SJSA1 (cell line): ENCODE measurements at regions not wholly inside any gene's neighbourhood (a gene's known extent, or its start where the extent isn't known, plus 50 kb on each side); places are given as distances from the start of the nearest gene placed in this dataset.
"Not testable (repeated sequence)": the region's sequence is repeated elsewhere in the genome, so short reads cannot be mapped to it uniquely, and the experiment has no call there.

Experiments used
- DNase-seq, 2 experiments: peaks; one replicate each; pipeline ENCODE4 v3.0.0-alpha.2; 2015 to 2020; ENCODE audit warnings: low spot score in 2 of 2, low read depth in 1 of 2
- H3K27ac ChIP-seq: fragments of 250-450 bp; sonication (Bioruptor Pico); 2 replicates; pipeline ENCODE4 v1.5.1; 2020; ENCODE audit warnings: mild to moderate bottlenecking, moderate library complexity
- H3K27me3 ChIP-seq: fragments of 250-450 bp; sonication (Bioruptor Pico); replicated peaks from 2 replicates; pipeline ENCODE4 v1.5.1; 2020; ENCODE audit warnings: mild to moderate bottlenecking, moderate library complexity
- H3K36me3 ChIP-seq: fragments of 250-450 bp; sonication (Bioruptor Pico); 2 replicates; pipeline ENCODE4 v1.5.1; 2020; ENCODE audit warnings: mild to moderate bottlenecking
- H3K4me1 ChIP-seq: fragments of 250-450 bp; sonication (Bioruptor Pico); replicated peaks from 2 replicates; pipeline ENCODE4 v1.6.1; 2021; ENCODE audit warnings: mild to moderate bottlenecking
- H3K4me3 ChIP-seq: fragments of 250-450 bp; sonication (Bioruptor Pico); 2 replicates; pipeline ENCODE4 v1.5.1; 2020; ENCODE audit warnings: mild to moderate bottlenecking
- H3K9me3 ChIP-seq: fragments of 250-450 bp; sonication (Bioruptor Pico); replicated peaks from 2 replicates; pipeline ENCODE4 v1.5.1; 2020; ENCODE audit warnings: mild to moderate bottlenecking

GRCh38 chr1:88472298-88472697 is 211.8 kb upstream of the PKN2 start:
- DNase-seq: no peak
- Histone ChIP-seq H3K4me1 (no peaks in the 10 kb centered on the region), H3K4me3 (no peak overlapping the region), H3K36me3 (no peaks in the 10 kb centered on the region), H3K27ac (no peak overlapping the region), H3K27me3 (no peaks in the 10 kb centered on the region), H3K9me3 (no peaks in the 10 kb centered on the region)

GRCh38 chr1:88472714-88473113 is 211.4 kb upstream of the PKN2 start:
- no peak for DNase-seq
- Histone ChIP-seq H3K27me3 (no peaks in the 10 kb centered on the region), H3K36me3 (no peaks in the 10 kb centered on the region), H3K27ac (no peak overlapping the region), H3K4me1 (no peaks in the 10 kb centered on the region), H3K4me3 (no peak overlapping the region), H3K9me3 (no peaks in the 10 kb centered on the region)

GRCh38 chr1:88474555-88475304 is 209.3 kb upstream of the PKN2 start:
- H3K4me3 ChIP-seq: no peak overlapping the region
- H3K4me1 ChIP-seq: no peaks in the 10 kb centered on the region
- DNase-seq: no peak
- H3K27ac ChIP-seq: no peak overlapping the region
- no peaks in the 10 kb centered on the region for H3K36me3 ChIP-seq
- no peaks in the 10 kb centered on the region for H3K27me3 ChIP-seq
- H3K9me3 ChIP-seq: no peaks in the 10 kb centered on the region

- no peak for DNase-seq
- Histone ChIP-seq H3K27ac (no peak overlapping the region), H3K27me3 (no peaks in the 10 kb centered on the region), H3K4me3 (no peak overlapping the region), H3K9me3 (no peaks in the 10 kb centered on the region), H3K36me3 (no peaks in the 10 kb centered on the region), H3K4me1 (no peaks in the 10 kb centered on the region)
Observed at GRCh38 chr1:88484881-88485280, 199.2 kb upstream of the PKN2 start.

- Histone ChIP-seq H3K27ac (no peak overlapping the region), H3K36me3 (no peaks in the 10 kb centered on the region), H3K4me3 (no peak overlapping the region), H3K4me1 (no peaks in the 10 kb centered on the region), H3K27me3 (no peaks in the 10 kb centered on the region), H3K9me3 (no peaks in the 10 kb centered on the region)
- no peak for DNase-seq
Observed at GRCh38 chr1:88488237-88488636, 195.8 kb upstream of the PKN2 start.

- DNase-seq: no peak
- Histone ChIP-seq H3K27ac (no peak overlapping the region), H3K36me3 (no peaks in the 10 kb centered on the region), H3K9me3 (no peaks in the 10 kb centered on the region), H3K4me1 (no peaks in the 10 kb centered on the region), H3K4me3 (no peak overlapping the region), H3K27me3 (no peaks in the 10 kb centered on the region)
Observed at GRCh38 chr1:88490676-88491075, 193.4 kb upstream of the PKN2 start.

- no peaks in the 10 kb centered on the region for H3K36me3 ChIP-seq
- H3K4me3 ChIP-seq: no peak overlapping the region
- H3K9me3 ChIP-seq: no peaks in the 10 kb centered on the region
- H3K27ac ChIP-seq: no peak overlapping the region
- H3K27me3 ChIP-seq: 0 out of 2 replicates have a peak, but pooled peaks cover 3% of the 10 kb centered on the region
- DNase-seq: no peak
- H3K4me1 ChIP-seq: no peaks in the 10 kb centered on the region
Observed at GRCh38 chr1:88499671-88500070, 184.4 kb upstream of the PKN2 start.

GRCh38 chr1:88502886-88503285 is 181.2 kb upstream of the PKN2 start:
- Histone ChIP-seq H3K9me3 (no peaks in the 10 kb centered on the region), H3K27ac (no peak overlapping the region), H3K4me3 (no peak overlapping the region), H3K4me1 (no peaks in the 10 kb centered on the region), H3K27me3 (peaks cover 3% of the 10 kb centered on the region; the same call in 1 of the 2 replicates), H3K36me3 (no peaks in the 10 kb centered on the region)
- no peak for DNase-seq

- H3K27ac ChIP-seq: no peak overlapping the region
- no peaks in the 10 kb centered on the region for H3K36me3 ChIP-seq
- no peaks in the 10 kb centered on the region for H3K4me1 ChIP-seq
- H3K9me3 ChIP-seq: no peaks in the 10 kb centered on the region
- H3K4me3 ChIP-seq: no peak overlapping the region
- peaks cover 3% of the 10 kb centered on the region; the same call in 1 of the 2 replicates for H3K27me3 ChIP-seq
- no peak for DNase-seq
Observed at GRCh38 chr1:88503646-88504045, 180.4 kb upstream of the PKN2 start.

GRCh38 chr1:88504601-88505000 is 179.5 kb upstream of the PKN2 start:
- Histone ChIP-seq H3K9me3 (no peaks in the 10 kb centered on the region), H3K4me3 (no peak overlapping the region), H3K27ac (no peak overlapping the region), H3K36me3 (no peaks in the 10 kb centered on the region), H3K4me1 (no peaks in the 10 kb centered on the region), H3K27me3 (peaks cover 3% of the 10 kb centered on the region; the same call in 1 of the 2 replicates)
- DNase-seq: no peak

GRCh38 chr1:88509379-88509778 is 174.7 kb upstream of the PKN2 start:
- H3K36me3 ChIP-seq: no peaks in the 10 kb centered on the region

GRCh38 chr1:88514544-88515060 is 169.5 kb upstream of the PKN2 start:
- Histone ChIP-seq H3K4me3 (no peak overlapping the region), H3K4me1 (no peaks in the 10 kb centered on the region), H3K27ac (no peak overlapping the region), H3K27me3 (0 out of 2 replicates have a peak, but pooled peaks cover 4% of the 10 kb centered on the region), H3K36me3 (no peaks in the 10 kb centered on the region), H3K9me3 (no peaks in the 10 kb centered on the region)
- no peak for DNase-seq

More at GRCh38 chr1:88509379-88509778, 174.7 kb upstream of the PKN2 start:
- Histone ChIP-seq H3K4me1 (no peaks in the 10 kb centered on the region), H3K4me3 (no peak overlapping the region), H3K27ac (no peak overlapping the region), H3K27me3 (no peaks in the 10 kb centered on the region; the same call in 1 of the 2 replicates), H3K9me3 (no peaks in the 10 kb centered on the region)
- no peak for DNase-seq

GRCh38 chr1:88517499-88517898 is 166.6 kb upstream of the PKN2 start:
- H3K36me3 ChIP-seq, H3K4me1 ChIP-seq, DNase-seq, H3K27ac ChIP-seq, H3K27me3 ChIP-seq, H3K9me3 ChIP-seq, H3K4me3 ChIP-seq: not testable (repeated sequence)

GRCh38 chr1:88519156-88519555 is 164.9 kb upstream of the PKN2 start:
- H3K4me1 ChIP-seq: no peaks in the 10 kb centered on the region
- DNase-seq: no peak

More at GRCh38 chr1:88519156-88519555, 164.9 kb upstream of the PKN2 start:
- Histone ChIP-seq H3K4me3 (no peak overlapping the region), H3K27ac (no peak overlapping the region), H3K27me3 (peaks cover 4% of the 10 kb centered on the region; the same call in 1 of the 2 replicates), H3K36me3 (no peaks in the 10 kb centered on the region), H3K9me3 (no peaks in the 10 kb centered on the region)
